IMR-90 (cell line): ENCODE measurements at regions not wholly inside any gene's neighbourhood (a gene's known extent, or its start where the extent isn't known, plus 50 kb on each side); places are given as distances from the start of the nearest gene placed in this dataset.

Experiments used
- ATAC-seq: fragments of 200-7000 bp; cut with Tn5 transposase; 2 replicates; pipeline ENCODE4 v1.9.1; 2020; ENCODE audit warnings: low read depth, mild to moderate bottlenecking, moderate library complexity
- BruUV-seq: library from RNA; stranded (reverse); fragments of 400-500 nt; replicated peaks from 2 replicates; lab custom pipeline; 2021; lab: Mats Ljungman, UMichigan
- CTCF ChIA-PET: fragments of 300-600 bp; formaldehyde crosslinking; extraction: SDS; loops from one replicate; lab custom pipeline; 2021; ENCODE audit warnings: antibody characterized with exemption; lab: Yijun Ruan, JAX
- POLR2A ChIA-PET: fragments of 300-600 bp; sonication (Branson Sonifier 250); formaldehyde crosslinking; loops from one replicate; lab custom pipeline; 2022; ENCODE audit warnings: antibody characterized with exemption; ENCODE audit not compliant: unreplicated experiment; lab: Charles Lee
- DNase-seq: peaks from one replicate; pipeline ENCODE4 v3.0.0; 2013
- H2AFZ ChIP-seq: replicated peaks from 2 replicates; pipeline ENCODE3; 2013; ENCODE audit warnings: low read length, mild to moderate bottlenecking; ENCODE audit not compliant: poor library complexity
- H2AK5ac ChIP-seq: 2 replicates; pipeline ENCODE4 v1.6.1; 2013; ENCODE audit warnings: low read depth, low read length, inconsistent platforms
- H2AK9ac ChIP-seq: replicated peaks from 2 replicates; pipeline ENCODE3; 2013; ENCODE audit warnings: mild to moderate bottlenecking, low read depth, low read length, moderate library complexity; ENCODE audit not compliant: poor library complexity
- H2BK120ac ChIP-seq: 2 replicates; pipeline ENCODE4 v1.6.1; 2013; ENCODE audit warnings: low read depth, low read length, inconsistent platforms
- H2BK15ac ChIP-seq: 3 replicates; pipeline ENCODE4 v1.6.1; 2013; ENCODE audit warnings: low read depth, low read length, inconsistent platforms
- H2BK20ac ChIP-seq: 2 replicates; pipeline ENCODE4 v1.6.1; 2013; ENCODE audit warnings: low read depth, mild to moderate bottlenecking, inconsistent platforms, low read length, moderate library complexity
- H2BK5ac ChIP-seq: 2 replicates; pipeline ENCODE4 v1.6.1; 2013; ENCODE audit warnings: mild to moderate bottlenecking, low read depth, low read length, inconsistent platforms; ENCODE audit not compliant: poor library complexity, severe bottlenecking
- H3K14ac ChIP-seq: replicated peaks from 2 replicates; pipeline ENCODE4 v1.6.1; 2013; ENCODE audit warnings: low read depth, low read length, inconsistent platforms
- H3K18ac ChIP-seq: 2 replicates; pipeline ENCODE4 v1.6.1; 2013; ENCODE audit warnings: low read depth, low read length, control low read depth
- H3K23ac ChIP-seq: 2 replicates; pipeline ENCODE4 v1.6.1; 2013; ENCODE audit warnings: low read depth, low read length, inconsistent platforms
- H3K27ac ChIP-seq: 2 replicates; pipeline ENCODE4 v1.5.1; 2013; ENCODE audit warnings: mild to moderate bottlenecking, control low read depth, low read length; ENCODE audit not compliant: insufficient read depth
- H3K27me3 ChIP-seq: 2 replicates; pipeline ENCODE4 v1.6.1; 2013; ENCODE audit warnings: low read length; ENCODE audit not compliant: control insufficient read depth, insufficient read depth
- H3K36me3 ChIP-seq: 2 replicates; pipeline ENCODE4 v1.6.1; 2013; ENCODE audit warnings: low read length, mixed read lengths; ENCODE audit not compliant: control insufficient read depth, insufficient read depth
- H3K4ac ChIP-seq: 2 replicates; pipeline ENCODE4 v1.6.1; 2013; ENCODE audit warnings: low read depth, low read length, inconsistent platforms
- H3K4me1 ChIP-seq: 2 replicates; pipeline ENCODE4 v1.6.1; 2013; ENCODE audit warnings: low read length, mixed read lengths; ENCODE audit not compliant: control insufficient read depth, insufficient read depth
- H3K4me2 ChIP-seq: 2 replicates; pipeline ENCODE4 v1.6.1; 2013; ENCODE audit warnings: low read depth, mild to moderate bottlenecking, control low read depth, low read length, moderate library complexity
- H3K4me3 ChIP-seq: 2 replicates; pipeline ENCODE4 v1.5.1; 2013; ENCODE audit warnings: low read depth, mild to moderate bottlenecking, control low read depth, low read length, moderate library complexity; ENCODE audit not compliant: insufficient read depth
- H3K56ac ChIP-seq: 2 replicates; pipeline ENCODE4 v1.6.1; 2013; ENCODE audit warnings: low read length, inconsistent platforms; ENCODE audit not compliant: insufficient read depth; ENCODE audit errors: extremely low read depth
- H3K79me1 ChIP-seq, 2 experiments: 2 replicates each; pipeline ENCODE4 v1.6.1; 2013; ENCODE audit warnings: low read length in 2 of 2, inconsistent platforms in 1 of 2, low read depth in 1 of 2
- H3K9ac ChIP-seq: 2 replicates; pipeline ENCODE4 v1.6.1; 2013; ENCODE audit warnings: low read depth, low read length, control low read depth
- H3K9me1 ChIP-seq: 2 replicates; pipeline ENCODE4 v1.6.1; 2013; ENCODE audit warnings: low read length, inconsistent platforms; ENCODE audit not compliant: insufficient read depth
- H3K9me3 ChIP-seq: 2 replicates; pipeline ENCODE4 v1.6.1; 2013; ENCODE audit warnings: low read length; ENCODE audit not compliant: control insufficient read depth, insufficient read depth
- H4K20me1 ChIP-seq: 2 replicates; pipeline ENCODE4 v1.6.1; 2013; ENCODE audit warnings: low read length, inconsistent platforms; ENCODE audit not compliant: insufficient read depth
- H4K5ac ChIP-seq: 2 replicates; pipeline ENCODE4 v1.6.1; 2013; ENCODE audit warnings: mild to moderate bottlenecking, low read depth, low read length, control low read depth
- H4K8ac ChIP-seq, 2 experiments: 2 replicates each; pipeline ENCODE4 v1.6.1; 2013; ENCODE audit warnings: low read depth in 2 of 2, low read length in 2 of 2, control low read depth in 1 of 2, inconsistent platforms in 1 of 2
- H4K91ac ChIP-seq: 2 replicates; pipeline ENCODE4 v1.6.1; 2013; ENCODE audit warnings: low read depth, low read length, inconsistent platforms; ENCODE audit not compliant: insufficient read depth
- BHLHE40 ChIP-seq: fragments of 150-350 bp; IDR thresholded peaks from 2 replicates; pipeline ENCODE4 v1.6.1; 2016; ENCODE audit warnings: mild to moderate bottlenecking, low read depth, low read length
- CEBPB ChIP-seq: IDR thresholded peaks from 2 replicates; pipeline ENCODE4 v1.6.1; 2012; ENCODE audit warnings: low read depth, low read length, improper control_type of control experiment
- FOS ChIP-seq: fragments of 150-350 bp; IDR thresholded peaks from 2 replicates; pipeline ENCODE4 v1.6.1; 2016; ENCODE audit warnings: low read depth, low read length
- MAFK ChIP-seq: IDR thresholded peaks from 2 replicates; pipeline ENCODE4 v1.6.1; 2012; ENCODE audit warnings: low read depth, low read length, improper control_type of control experiment
- MAZ ChIP-seq: IDR thresholded peaks from 2 replicates; pipeline ENCODE4 v1.6.1; 2012; ENCODE audit warnings: low read depth, mild to moderate bottlenecking, low read length, improper control_type of control experiment, moderate library complexity, borderline replicate concordance
- MXI1 ChIP-seq: IDR thresholded peaks from 2 replicates; pipeline ENCODE4 v1.6.1; 2012; ENCODE audit warnings: low read depth, mild to moderate bottlenecking, low read length, moderate library complexity, borderline replicate concordance
- POLR2A ChIP-seq: IDR thresholded peaks from 2 replicates; pipeline ENCODE4 v1.6.1; 2012; ENCODE audit warnings: mild to moderate bottlenecking, low read depth, low read length
- RAD21 ChIP-seq: IDR thresholded peaks from 2 replicates; pipeline ENCODE4 v1.6.1; 2012; ENCODE audit warnings: low read length, improper control_type of control experiment
- RFX5 ChIP-seq: IDR thresholded peaks from 2 replicates; pipeline ENCODE4 v1.8.0; 2012; ENCODE audit warnings: low read depth, mild to moderate bottlenecking, low read length, moderate library complexity
- SMC3 ChIP-seq: fragments of 150-350 bp; IDR thresholded peaks from 2 replicates; pipeline ENCODE4 v1.6.1; 2016; ENCODE audit warnings: low read depth, mild to moderate bottlenecking, antibody characterized with exemption, low read length, moderate library complexity
- WGBS, 2 experiments: methylation state at CpG; one replicate each; pipeline versions ENCODE4 v1.1.5 to v1.1.7; 2013; ENCODE audit warnings: missing lambda C conversion rate in 2 of 2; ENCODE audit not compliant: insufficient read length in 1 of 2; ENCODE audit errors: extremely low coverage in 2 of 2; 5-methylcytosine and 5-hydroxymethylcytosine counted together
- dilution Hi-C: fragments of 300-500 bp; cut with HindIII; formaldehyde crosslinking; loops from one replicate; pipeline ENCODE4 v1.14.3; 2018; ENCODE audit warnings: low sequenced_read_pairs; ENCODE audit not compliant: unreplicated experiment
- in situ Hi-C: fragments of 300-500 bp; cut with MboI; formaldehyde crosslinking; loops from 3 replicates; pipeline ENCODE4 v1.14.3; 2019; ENCODE audit warnings: low sequenced_read_pairs, inconsistent platforms, mixed read lengths
- intact Hi-C: fragments of 100-400 bp; cut with micrococcal nuclease; formaldehyde crosslinking; loops from 2 replicates; pipeline ENCODE4 v1.10.0; 2022
- TF ChIP-seq, protein P1 (sequence below): fragments of 150-350 bp; IDR thresholded peaks from 2 replicates; pipeline ENCODE4 v1.6.1; 2017; ENCODE audit warnings: mild to moderate bottlenecking, antibody characterized with exemption, low read length, low read depth
- TF ChIP-seq, protein P2 (sequence below): fragments of 150-350 bp; IDR thresholded peaks from 2 replicates; pipeline ENCODE4 v1.6.1; 2016; ENCODE audit warnings: low read depth, mild to moderate bottlenecking, low read length, moderate library complexity, borderline replicate concordance
- TF ChIP-seq, protein P3 (sequence below): conservative IDR thresholded peaks from 2 replicates; pipeline ENCODE4 v1.5.1; 2012; ENCODE audit warnings: mild to moderate bottlenecking, low read depth, low read length, improper control_type of control experiment

- CTCF ChIA-PET = no interaction called here
Observed at GRCh38 chr2:238697193-238698071, 150.5 kb upstream of the TWIST2 start.

More at GRCh38 chr2:238697193-238698071, 150.5 kb upstream of the TWIST2 start:
- Histone ChIP-seq H3K4me3 (no peak overlapping the region), H3K56ac (no peak overlapping the region), H2AK5ac (no peak overlapping the region), H3K4me2 (no peak overlapping the region), H2AK9ac (no peak overlapping the region), H3K9ac (no peak overlapping the region), H4K5ac (no peak overlapping the region), H2BK20ac (no peak overlapping the region), H4K8ac (no peak overlapping the region), H4K20me1 (no peaks in the 10 kb centered on the region), H2AFZ (no peak overlapping the region), H3K4ac (no peak overlapping the region), H3K27me3 (no peaks in the 10 kb centered on the region), H2BK5ac (no peak overlapping the region), H2BK15ac (no peak overlapping the region), H3K9me3 (no peaks in the 10 kb centered on the region), H3K4me1 (peaks cover 8% of the 10 kb centered on the region; the same call in 1 of the 2 replicates), H2BK120ac (no peak overlapping the region), H3K36me3 (no peaks in the 10 kb centered on the region), H4K91ac (no peak overlapping the region), H3K23ac (no peak overlapping the region), H3K9me1 (peaks cover 3% of the 10 kb centered on the region; the same call in 1 of the 2 replicates), H3K14ac (no peak overlapping the region), H3K27ac (no peak overlapping the region), H3K18ac (no peak overlapping the region), H3K79me1 (no peaks in the 10 kb centered on the region)
- DNase-seq (no peak), ATAC-seq (no peak)
- POLR2A ChIA-PET = no interaction called here
- 69% methylated on average over 4 of the region's 20 CpGs; no CpG with 5 or more reads in 1 of the 2 experiments for WGBS, 2 experiments
- no TSS peak for BruUV-seq
- dilution Hi-C loops = no loop called here
- intact Hi-C loops = no loop called here
- TF ChIP-seq, protein P1, sequence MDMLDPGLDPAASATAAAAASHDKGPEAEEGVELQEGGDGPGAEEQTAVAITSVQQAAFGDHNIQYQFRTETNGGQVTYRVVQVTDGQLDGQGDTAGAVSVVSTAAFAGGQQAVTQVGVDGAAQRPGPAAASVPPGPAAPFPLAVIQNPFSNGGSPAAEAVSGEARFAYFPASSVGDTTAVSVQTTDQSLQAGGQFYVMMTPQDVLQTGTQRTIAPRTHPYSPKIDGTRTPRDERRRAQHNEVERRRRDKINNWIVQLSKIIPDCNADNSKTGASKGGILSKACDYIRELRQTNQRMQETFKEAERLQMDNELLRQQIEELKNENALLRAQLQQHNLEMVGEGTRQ = no peak
- no peak for TF ChIP-seq MAFK
- TF ChIP-seq, protein P2, sequence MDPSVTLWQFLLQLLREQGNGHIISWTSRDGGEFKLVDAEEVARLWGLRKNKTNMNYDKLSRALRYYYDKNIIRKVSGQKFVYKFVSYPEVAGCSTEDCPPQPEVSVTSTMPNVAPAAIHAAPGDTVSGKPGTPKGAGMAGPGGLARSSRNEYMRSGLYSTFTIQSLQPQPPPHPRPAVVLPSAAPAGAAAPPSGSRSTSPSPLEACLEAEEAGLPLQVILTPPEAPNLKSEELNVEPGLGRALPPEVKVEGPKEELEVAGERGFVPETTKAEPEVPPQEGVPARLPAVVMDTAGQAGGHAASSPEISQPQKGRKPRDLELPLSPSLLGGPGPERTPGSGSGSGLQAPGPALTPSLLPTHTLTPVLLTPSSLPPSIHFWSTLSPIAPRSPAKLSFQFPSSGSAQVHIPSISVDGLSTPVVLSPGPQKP = no peak
- TF ChIP-seq POLR2A = no peak
- TF ChIP-seq MXI1 = no peak
- TF ChIP-seq BHLHE40 = no peak
- TF ChIP-seq CEBPB = no peak
- TF ChIP-seq SMC3 = no peak
- TF ChIP-seq RFX5 = no peak
- TF ChIP-seq RAD21 = no peak
- no peak for TF ChIP-seq FOS
- TF ChIP-seq, protein P3, sequence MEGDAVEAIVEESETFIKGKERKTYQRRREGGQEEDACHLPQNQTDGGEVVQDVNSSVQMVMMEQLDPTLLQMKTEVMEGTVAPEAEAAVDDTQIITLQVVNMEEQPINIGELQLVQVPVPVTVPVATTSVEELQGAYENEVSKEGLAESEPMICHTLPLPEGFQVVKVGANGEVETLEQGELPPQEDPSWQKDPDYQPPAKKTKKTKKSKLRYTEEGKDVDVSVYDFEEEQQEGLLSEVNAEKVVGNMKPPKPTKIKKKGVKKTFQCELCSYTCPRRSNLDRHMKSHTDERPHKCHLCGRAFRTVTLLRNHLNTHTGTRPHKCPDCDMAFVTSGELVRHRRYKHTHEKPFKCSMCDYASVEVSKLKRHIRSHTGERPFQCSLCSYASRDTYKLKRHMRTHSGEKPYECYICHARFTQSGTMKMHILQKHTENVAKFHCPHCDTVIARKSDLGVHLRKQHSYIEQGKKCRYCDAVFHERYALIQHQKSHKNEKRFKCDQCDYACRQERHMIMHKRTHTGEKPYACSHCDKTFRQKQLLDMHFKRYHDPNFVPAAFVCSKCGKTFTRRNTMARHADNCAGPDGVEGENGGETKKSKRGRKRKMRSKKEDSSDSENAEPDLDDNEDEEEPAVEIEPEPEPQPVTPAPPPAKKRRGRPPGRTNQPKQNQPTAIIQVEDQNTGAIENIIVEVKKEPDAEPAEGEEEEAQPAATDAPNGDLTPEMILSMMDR = no peak
- no peak for TF ChIP-seq MAZ
- in situ Hi-C loops = no loop called here
